H1 (cell line): ENCODE measurements at regions not wholly inside any gene's neighbourhood (a gene's known extent, or its start where the extent isn't known, plus 50 kb on each side); places are given as distances from the start of the nearest gene placed in this dataset.

Source experiments
- CTCF ChIA-PET: fragments of 300-600 bp; sonication (Branson Sonifier 250); formaldehyde crosslinking; loops from one replicate; lab custom pipeline; 2021; ENCODE audit not compliant: partially characterized antibody; lab: Charles Lee
- POLR2A ChIA-PET: fragments of 300-600 bp; sonication (Branson Sonifier 250); formaldehyde crosslinking; loops from one replicate; lab custom pipeline; 2021; ENCODE audit warnings: inconsistent platforms; ENCODE audit not compliant: partially characterized antibody; lab: Charles Lee
- DNase-seq, 2 experiments: peaks; one replicate each; pipeline versions ENCODE4 v3.0.0 to v3.0.0-alpha.2; 2010 to 2022; ENCODE audit warnings: low spot score in 2 of 2, low read depth in 1 of 2, mixed read lengths in 1 of 2
- FAIRE-seq: peaks from 2 replicates; lab custom pipeline; 2011; peaks lifted over from hg19 to GRCh38; lab: Jason Lieb, UNC
- H2AFZ ChIP-seq: 2 replicates; pipeline ENCODE4 v1.8.1; 2012; ENCODE audit warnings: low read length, inconsistent platforms
- H2AK5ac ChIP-seq: 2 replicates; pipeline ENCODE4 v1.6.1; 2013; ENCODE audit warnings: low read depth, low read length
- H2BK120ac ChIP-seq: replicated peaks from 2 replicates; pipeline ENCODE3; 2013; ENCODE audit warnings: low read depth, low read length, inconsistent platforms
- H2BK12ac ChIP-seq: 2 replicates; pipeline ENCODE4 v1.6.1; 2013; ENCODE audit warnings: low read depth, low read length
- H2BK15ac ChIP-seq: 2 replicates; pipeline ENCODE4 v1.6.1; 2013; ENCODE audit warnings: low read length
- H2BK20ac ChIP-seq: 2 replicates; pipeline ENCODE4 v1.6.1; 2013; ENCODE audit warnings: low read length
- H2BK5ac ChIP-seq: 2 replicates; pipeline ENCODE4 v1.6.1; 2013; ENCODE audit warnings: low read depth, low read length
- H3K14ac ChIP-seq: 2 replicates; pipeline ENCODE4 v1.6.1; 2013; ENCODE audit warnings: inconsistent platforms; ENCODE audit not compliant: insufficient read length
- H3K18ac ChIP-seq: 2 replicates; pipeline ENCODE4 v1.6.1; 2013; ENCODE audit warnings: low read length; ENCODE audit errors: extremely low read depth
- H3K23ac ChIP-seq: 2 replicates; pipeline ENCODE4 v1.6.1; 2013; ENCODE audit warnings: inconsistent platforms; ENCODE audit not compliant: insufficient read length
- H3K23me2 ChIP-seq: 2 replicates; pipeline ENCODE4 v1.6.1; 2013; ENCODE audit warnings: low read depth, low read length
- H3K27ac ChIP-seq: 2 replicates; pipeline ENCODE4 v1.6.1; 2011; ENCODE audit warnings: low read depth, low read length, inconsistent platforms
- H3K27me3 ChIP-seq, 4 experiments: replicated peaks in 1 of 4; 1 replicate in 1 of 4; 2 replicates in 3 of 4; pipeline versions ENCODE4 v1.6.1 to v1.8.1; 2011 to 2013; ENCODE audit warnings: low read length in 3 of 4, mild to moderate bottlenecking in 3 of 4, inconsistent platforms in 2 of 4, mixed read lengths in 2 of 4, moderate library complexity in 1 of 4; ENCODE audit not compliant: control insufficient read depth in 3 of 4, insufficient read depth in 3 of 4; ENCODE audit errors: extremely low read depth in 1 of 4
- H3K36me3 ChIP-seq, 4 experiments: 2 replicates each; pipeline versions ENCODE4 v1.6.1 to v1.8.1; 2011 to 2013; ENCODE audit warnings: mild to moderate bottlenecking in 4 of 4, low read length in 3 of 4, moderate library complexity in 2 of 4, control low read depth in 1 of 4, inconsistent platforms in 1 of 4; ENCODE audit not compliant: insufficient read depth in 4 of 4, control insufficient read depth in 2 of 4
- H3K4ac ChIP-seq: replicated peaks from 2 replicates; pipeline ENCODE3; 2013; ENCODE audit warnings: low read length, low read depth, mixed read lengths, inconsistent platforms; ENCODE audit not compliant: insufficient read length
- H3K4me1 ChIP-seq, 4 experiments: replicated peaks in 1 of 4; 1 replicate in 1 of 4; 2 replicates in 3 of 4; pipeline versions ENCODE4 v1.6.1 to v1.8.1; 2011 to 2013; ENCODE audit warnings: low read length in 3 of 4, inconsistent platforms in 2 of 4, mixed read lengths in 1 of 4; ENCODE audit not compliant: insufficient read depth in 4 of 4, control insufficient read depth in 3 of 4
- H3K4me2 ChIP-seq, 2 experiments: 2 replicates each; pipeline versions ENCODE4 v1.6.1 to v1.8.1; 2011 to 2013; ENCODE audit warnings: low read depth in 2 of 2, low read length in 2 of 2, control low read depth in 1 of 2, inconsistent platforms in 1 of 2, mild to moderate bottlenecking in 1 of 2; ENCODE audit not compliant: insufficient read depth in 1 of 2
- H3K4me3 ChIP-seq, 4 experiments: fragments of 200-600, 300-600 bp in 1 of 4; sonication (generic), shearing (Covaris generic), sonication (Bioruptor Twin) in 1 of 4; 2 replicates each; pipeline versions ENCODE4 v1.5.1 to v1.8.1; 2011 to 2016; ENCODE audit warnings: low read length in 4 of 4, low read depth in 3 of 4, control low read depth in 2 of 4, inconsistent platforms in 2 of 4, mild to moderate bottlenecking in 2 of 4, mixed read lengths in 1 of 4, moderate library complexity in 1 of 4; ENCODE audit not compliant: insufficient read depth in 2 of 4; ENCODE audit errors: extremely low read depth in 1 of 4
- H3K56ac ChIP-seq: replicated peaks from 2 replicates; pipeline ENCODE3; 2013; ENCODE audit warnings: low read depth, mild to moderate bottlenecking, mixed read lengths, low read length, inconsistent platforms; ENCODE audit not compliant: insufficient read length
- H3K79me1 ChIP-seq: 2 replicates; pipeline ENCODE4 v1.6.1; 2013; ENCODE audit warnings: low read depth, low read length, control low read depth
- H3K79me2 ChIP-seq, 2 experiments: 2 replicates each; pipeline versions ENCODE4 v1.6.1 to v1.8.1; 2012 to 2013; ENCODE audit warnings: low read length in 2 of 2, mild to moderate bottlenecking in 2 of 2, inconsistent platforms in 1 of 2; ENCODE audit not compliant: insufficient read depth in 2 of 2, control insufficient read depth in 1 of 2
- H3K9ac ChIP-seq, 4 experiments: replicated peaks in 1 of 4; 1 replicate in 1 of 4; 2 replicates in 3 of 4; pipeline versions ENCODE4 v1.6.1 to v1.8.1; 2011 to 2013; ENCODE audit warnings: low read depth in 3 of 4, low read length in 3 of 4, control low read depth in 2 of 4, mild to moderate bottlenecking in 2 of 4, moderate library complexity in 2 of 4, inconsistent platforms in 1 of 4; ENCODE audit errors: extremely low read depth in 1 of 4
- H3K9me3 ChIP-seq, 2 experiments: 2 replicates each; pipeline versions ENCODE4 v1.6.1 to v1.8.1; 2012 to 2013; ENCODE audit warnings: mild to moderate bottlenecking in 2 of 2, moderate library complexity in 2 of 2, control low read depth in 1 of 2, inconsistent platforms in 1 of 2, low read depth in 1 of 2, low read length in 1 of 2, mixed read lengths in 1 of 2; ENCODE audit not compliant: insufficient read depth in 2 of 2
- H4K20me1 ChIP-seq, 2 experiments: replicated peaks in 1 of 2; 2 replicates each; pipeline versions ENCODE3 to v1.8.1; 2011 to 2013; ENCODE audit warnings: inconsistent platforms in 2 of 2, low read length in 2 of 2, mild to moderate bottlenecking in 1 of 2; ENCODE audit not compliant: insufficient read depth in 2 of 2, control insufficient read depth in 1 of 2
- H4K5ac ChIP-seq: 2 replicates; pipeline ENCODE4 v1.6.1; 2013; ENCODE audit warnings: low read length, low read depth, mixed read lengths, inconsistent platforms; ENCODE audit not compliant: insufficient read length
- H4K8ac ChIP-seq: 2 replicates; pipeline ENCODE4 v1.8.0; 2013; ENCODE audit warnings: mild to moderate bottlenecking, moderate library complexity, low read length, inconsistent platforms; ENCODE audit not compliant: insufficient read depth; ENCODE audit errors: extremely low read depth
- H4K91ac ChIP-seq: replicated peaks from 2 replicates; pipeline ENCODE3; 2013; ENCODE audit warnings: low read length, mixed read lengths, inconsistent platforms; ENCODE audit not compliant: insufficient read length
- BCL11A ChIP-seq, 2 experiments: IDR thresholded peaks; one replicate each; pipeline ENCODE4 v1.6.1; 2011; ENCODE audit warnings: low read depth in 2 of 2, low read length in 2 of 2, mild to moderate bottlenecking in 2 of 2
- CHD1 ChIP-seq: IDR thresholded peaks from 2 replicates; pipeline ENCODE4 v1.6.1; 2012; ENCODE audit warnings: low read depth, low read length, improper control_type of control experiment
- CREB1 ChIP-seq: IDR thresholded peaks from 2 replicates; pipeline ENCODE4 v1.6.1; 2012; ENCODE audit warnings: inconsistent platforms
- CTBP2 ChIP-seq: IDR thresholded peaks from 2 replicates; pipeline ENCODE4 v1.7.0; 2011; ENCODE audit warnings: borderline replicate concordance, mild to moderate bottlenecking, moderate library complexity, mixed read lengths, low read length; ENCODE audit not compliant: insufficient read depth, insufficient read length
- EGR1 ChIP-seq: IDR thresholded peaks from 2 replicates; pipeline ENCODE4 v1.6.1; 2011; ENCODE audit warnings: low read depth, low read length, borderline replicate concordance
- HDAC6 ChIP-seq: IDR thresholded peaks from one replicate; pipeline ENCODE4 v1.7.1; 2012; ENCODE audit warnings: low read depth, mild to moderate bottlenecking, inconsistent platforms, low read length, moderate library complexity
- JUND ChIP-seq: IDR thresholded peaks from 2 replicates; pipeline ENCODE4 v1.6.1; 2011; ENCODE audit warnings: mild to moderate bottlenecking, improper control_type of control experiment, low read length
- NANOG ChIP-seq: IDR thresholded peaks from 2 replicates; pipeline ENCODE4 v1.6.1; 2011; ENCODE audit warnings: low read length, low read depth, mild to moderate bottlenecking, inconsistent platforms; ENCODE audit not compliant: insufficient read depth, poor library complexity, severe bottlenecking
- POLR2AphosphoS5 ChIP-seq: IDR thresholded peaks from 2 replicates; pipeline ENCODE4 v1.6.1; 2011; ENCODE audit warnings: low read depth, low read length
- RXRA ChIP-seq: IDR thresholded peaks from 2 replicates; pipeline ENCODE4 v1.6.1; 2011; ENCODE audit warnings: low read depth, mild to moderate bottlenecking, low read length, moderate library complexity; ENCODE audit not compliant: insufficient read depth
- SP2 ChIP-seq: IDR thresholded peaks from 2 replicates; pipeline ENCODE4 v1.6.1; 2012; ENCODE audit warnings: mild to moderate bottlenecking, low read length, inconsistent platforms
- SP4 ChIP-seq: IDR thresholded peaks from 2 replicates; pipeline ENCODE4 v1.6.1; 2012; ENCODE audit warnings: low read length, inconsistent platforms
- WGBS, 2 experiments: shearing (Covaris generic) in 1 of 2; methylation state at CpG; one replicate each; pipeline versions ENCODE4 v1.1.6 to v1.1.7; 2013 to 2015; ENCODE audit warnings: low lambda C conversion rate in 2 of 2, mixed read lengths in 2 of 2, inconsistent platforms in 1 of 2, low coverage in 1 of 2, missing lambda C conversion rate in 1 of 2; ENCODE audit not compliant: insufficient replicate concordance in 2 of 2, insufficient coverage in 1 of 2, insufficient read length in 1 of 2; ENCODE audit errors: extremely low coverage in 1 of 2, missing lambda C conversion rate in 1 of 2; 5-methylcytosine and 5-hydroxymethylcytosine counted together
- TF ChIP-seq, protein P1 (sequence below): IDR thresholded peaks from 2 replicates; pipeline ENCODE4 v1.6.1; 2012; ENCODE audit warnings: low read length, inconsistent platforms

DNA sequence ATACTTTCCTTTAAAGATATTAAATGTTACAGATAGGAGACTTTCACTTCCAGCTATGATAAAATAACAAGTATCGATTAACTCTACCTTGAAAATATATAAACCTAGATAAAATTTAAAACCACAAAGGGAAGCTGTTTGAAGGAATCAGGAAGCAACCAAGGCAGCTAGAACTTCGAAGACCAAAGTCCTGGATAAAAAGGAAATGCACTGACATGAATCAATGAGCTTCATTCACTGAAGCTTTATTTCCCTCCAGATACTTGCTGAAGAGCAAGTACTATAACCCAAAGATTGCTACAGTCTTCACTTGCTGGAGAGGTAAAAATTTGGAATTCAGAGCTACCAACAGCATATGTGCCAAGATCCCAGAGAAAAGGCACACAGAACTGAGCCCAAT lies 144.1 kb downstream of the PIK3R1 start:
- no peak overlapping the region for H3K56ac ChIP-seq
- no peak overlapping the region for H2BK120ac ChIP-seq
- no peaks in the 10 kb centered on the region for H3K27me3 ChIP-seq
- no peak overlapping the region for H2BK5ac ChIP-seq
- no peak overlapping the region for H2AFZ ChIP-seq
- no peak for FAIRE-seq
- no peaks in the 10 kb centered on the region for H3K79me1 ChIP-seq
- H3K4me3 ChIP-seq = no peak overlapping the region
- no peak overlapping the region for H2AK5ac ChIP-seq
- no peak overlapping the region for H2BK20ac ChIP-seq
- H3K9ac ChIP-seq = no peak overlapping the region
- H3K79me2 ChIP-seq = no peaks in the 10 kb centered on the region
- no peak for DNase-seq
- no peak overlapping the region for H3K4ac ChIP-seq
- H4K8ac ChIP-seq = no peak overlapping the region
- CTCF ChIA-PET = interaction anchor here (0.7 kb wide), 1 partner anchor 45 kb away, joined by 3 read pairs; no protein-coding TSS in a partner anchor
- no peak overlapping the region for H2BK15ac ChIP-seq
- H3K9me3 ChIP-seq = no peaks in the 10 kb centered on the region
- no peaks in the 10 kb centered on the region for H3K36me3 ChIP-seq
- H3K27ac ChIP-seq = no peak overlapping the region
- no peak overlapping the region for H3K14ac ChIP-seq
- 95% methylated on average over 2 of the region's 2 CpGs; no CpG with 5 or more reads in 1 of the 2 experiments for WGBS, 2 experiments
- H4K5ac ChIP-seq = no peak overlapping the region
- POLR2A ChIA-PET = no interaction called here
- H2BK12ac ChIP-seq = no peak overlapping the region
- H3K23ac ChIP-seq = no peak overlapping the region
- no peak for TF ChIP-seq BCL11A (IDR thresholded peaks at IDR 0.05; ENCODE audit: low read depth in 2 of 2, low read length in 2 of 2)
- no peak for TF ChIP-seq JUND
- no peak for TF ChIP-seq SP4
- no peak for TF ChIP-seq HDAC6
- no peak for TF ChIP-seq RXRA
- TF ChIP-seq CTBP2 = no peak
- TF ChIP-seq NANOG = no peak
- TF ChIP-seq, protein P1, sequence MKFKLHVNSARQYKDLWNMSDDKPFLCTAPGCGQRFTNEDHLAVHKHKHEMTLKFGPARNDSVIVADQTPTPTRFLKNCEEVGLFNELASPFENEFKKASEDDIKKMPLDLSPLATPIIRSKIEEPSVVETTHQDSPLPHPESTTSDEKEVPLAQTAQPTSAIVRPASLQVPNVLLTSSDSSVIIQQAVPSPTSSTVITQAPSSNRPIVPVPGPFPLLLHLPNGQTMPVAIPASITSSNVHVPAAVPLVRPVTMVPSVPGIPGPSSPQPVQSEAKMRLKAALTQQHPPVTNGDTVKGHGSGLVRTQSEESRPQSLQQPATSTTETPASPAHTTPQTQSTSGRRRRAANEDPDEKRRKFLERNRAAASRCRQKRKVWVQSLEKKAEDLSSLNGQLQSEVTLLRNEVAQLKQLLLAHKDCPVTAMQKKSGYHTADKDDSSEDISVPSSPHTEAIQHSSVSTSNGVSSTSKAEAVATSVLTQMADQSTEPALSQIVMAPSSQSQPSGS = no peak
- TF ChIP-seq CREB1 = no peak
- no peak for TF ChIP-seq EGR1
- TF ChIP-seq POLR2AphosphoS5 = no peak
- TF ChIP-seq CHD1 = no peak
- no peak for TF ChIP-seq SP2
- H3K4me1 ChIP-seq = no peaks in the 10 kb centered on the region
- H4K20me1 ChIP-seq = no peaks in the 10 kb centered on the region
- H3K23me2 ChIP-seq = no peaks in the 10 kb centered on the region
- no peak overlapping the region for H3K18ac ChIP-seq
- no peak overlapping the region for H4K91ac ChIP-seq
- no peak overlapping the region for H3K4me2 ChIP-seq
